Stimulated activated CD4-positive, alpha-beta T cell treated with anti-CD3 and anti-CD28 coated beads, Interleukin-15, amount 100 ng/mL, for 24 hours (primary cell): ENCODE measurements at regions not wholly inside any gene's neighbourhood (a gene's known extent, or its start where the extent isn't known, plus 50 kb on each side); places are given as distances from the start of the nearest gene placed in this dataset.

Source experiments
- DNase-seq: peaks from one replicate; pipeline ENCODE4 v3.0.0-alpha.2; 2020

- DNase-seq: no peak
Observed at GRCh38 chr4:186351668-186352194, 85.7 kb downstream of the F11 start.

- DNase-seq: no peak
Observed at GRCh38 chr4:186348433-186348832, 82.4 kb downstream of the F11 start.

GRCh38 chr4:186347743-186348142 lies 81.8 kb downstream of the F11 start:
- no peak for DNase-seq

DNA sequence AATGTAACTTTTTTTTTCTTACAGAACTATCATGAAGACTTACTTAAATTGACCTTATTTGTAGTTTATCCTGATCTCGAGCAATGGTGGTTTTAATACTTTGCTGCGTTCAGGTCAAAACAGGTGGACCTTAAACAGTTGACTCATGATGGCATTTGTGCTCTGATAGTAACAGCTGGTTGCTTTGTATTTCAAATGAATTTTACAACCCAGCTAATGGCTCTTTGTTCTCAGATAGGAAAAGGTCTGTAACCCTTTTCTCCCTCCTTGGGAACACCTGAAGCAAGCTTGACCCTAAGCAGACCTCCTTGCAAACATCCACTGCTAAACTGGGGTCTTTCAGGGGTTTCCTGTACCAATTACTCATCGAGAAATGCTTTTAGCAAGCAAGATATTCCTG lies 79.2 kb downstream of the F11 start:
- no peak for DNase-seq

- no peak for DNase-seq
Observed at GRCh38 chr4:186342582-186342981, 76.6 kb downstream of the F11 start.

GRCh38 chr4:186341655-186342054 lies 75.7 kb downstream of the F11 start:
- DNase-seq: no peak
